Vagina (tissue), 2 donors: ENCODE measurements at regions not wholly inside any gene's neighbourhood (a gene's known extent, or its start where the extent isn't known, plus 50 kb on each side); places are given as distances from the start of the nearest gene placed in this dataset.

Experiments used
- POLR2AphosphoS5 ChIP-seq, 2 donors: sonication (generic); formaldehyde crosslinking; IDR thresholded peaks; one replicate each; pipeline ENCODE4 v1.9.0; 2017; ENCODE audit warnings: antibody characterized with exemption in 2 of 2, mild to moderate bottlenecking in 2 of 2, low read depth in 1 of 2; ENCODE audit not compliant: insufficient read depth in 1 of 2
- TF ChIP-seq, protein P1 (sequence below), 3 experiments: fragments of 450-650 bp in 2 of 3; fragments of 200-600 bp in 1 of 3; sonication (generic) in 1 of 3; IDR thresholded peaks; one replicate each; pipeline ENCODE4 v1.5.1; 2017 to 2019; ENCODE audit warnings: antibody characterized with exemption in 3 of 3, mild to moderate bottlenecking in 2 of 3, moderate library complexity in 2 of 3

DNA sequence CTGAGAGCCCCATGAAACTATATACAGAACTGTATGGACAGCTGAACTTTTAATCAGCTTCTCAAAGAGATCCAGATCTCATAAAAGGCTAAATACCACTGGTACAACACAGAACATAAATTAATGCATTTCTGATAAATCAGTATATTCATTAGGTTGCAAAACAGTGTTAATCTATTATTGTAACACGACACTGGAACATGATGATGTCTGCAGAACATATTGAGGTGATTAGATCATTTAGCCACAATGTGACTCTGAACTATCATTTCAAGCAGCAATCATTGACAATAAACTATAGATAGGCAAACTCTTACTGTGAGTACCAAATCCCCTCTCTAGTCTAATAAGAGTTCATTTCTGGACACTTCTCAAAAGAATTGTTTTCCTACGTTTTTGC, 50.3 kb downstream of the GASK1B start:
- TF ChIP-seq, protein P1, sequence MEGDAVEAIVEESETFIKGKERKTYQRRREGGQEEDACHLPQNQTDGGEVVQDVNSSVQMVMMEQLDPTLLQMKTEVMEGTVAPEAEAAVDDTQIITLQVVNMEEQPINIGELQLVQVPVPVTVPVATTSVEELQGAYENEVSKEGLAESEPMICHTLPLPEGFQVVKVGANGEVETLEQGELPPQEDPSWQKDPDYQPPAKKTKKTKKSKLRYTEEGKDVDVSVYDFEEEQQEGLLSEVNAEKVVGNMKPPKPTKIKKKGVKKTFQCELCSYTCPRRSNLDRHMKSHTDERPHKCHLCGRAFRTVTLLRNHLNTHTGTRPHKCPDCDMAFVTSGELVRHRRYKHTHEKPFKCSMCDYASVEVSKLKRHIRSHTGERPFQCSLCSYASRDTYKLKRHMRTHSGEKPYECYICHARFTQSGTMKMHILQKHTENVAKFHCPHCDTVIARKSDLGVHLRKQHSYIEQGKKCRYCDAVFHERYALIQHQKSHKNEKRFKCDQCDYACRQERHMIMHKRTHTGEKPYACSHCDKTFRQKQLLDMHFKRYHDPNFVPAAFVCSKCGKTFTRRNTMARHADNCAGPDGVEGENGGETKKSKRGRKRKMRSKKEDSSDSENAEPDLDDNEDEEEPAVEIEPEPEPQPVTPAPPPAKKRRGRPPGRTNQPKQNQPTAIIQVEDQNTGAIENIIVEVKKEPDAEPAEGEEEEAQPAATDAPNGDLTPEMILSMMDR (IDR thresholded peaks at IDR 0.05), result no peak
- TF ChIP-seq POLR2AphosphoS5 (IDR thresholded peaks at IDR 0.05; ENCODE audit: insufficient read depth in 1 of 2, low read depth in 1 of 2), result no peak
